ENCODE measurements at regions not wholly inside any gene's neighbourhood (a gene's known extent, or its start where the extent isn't known, plus 50 kb on each side); places are given as distances from the start of the nearest gene placed in this dataset.

DNA sequence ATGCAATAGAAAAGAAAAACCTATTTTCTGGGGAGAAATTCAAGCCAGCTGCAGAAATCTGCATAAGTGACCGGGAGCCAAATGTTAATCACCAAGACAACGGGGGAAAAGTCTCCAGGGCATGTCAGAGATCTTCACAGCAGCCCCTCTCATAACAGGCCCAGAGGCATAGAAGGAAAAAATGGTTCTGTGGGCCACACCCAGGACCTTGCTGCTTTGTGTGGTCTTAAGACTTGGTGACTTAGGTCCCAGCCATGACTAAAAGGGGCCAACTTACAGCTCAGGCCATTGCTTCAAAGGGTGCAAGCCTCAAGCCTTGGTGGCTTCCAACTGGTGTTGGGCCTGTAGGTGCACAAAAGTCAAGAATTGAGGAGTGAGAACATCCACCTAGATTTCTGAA lies 2847.6 kb upstream of the PCDH20 start:
- Histone ChIP-seq H4K20me1 (ENCODE audit: insufficient read depth) (no peaks in the 10 kb centered on the region), H3K36me3 (ENCODE audit: control insufficient read depth in 1 of 2, insufficient read depth in 2 of 2, low read length in 2 of 2) (no peaks in the 10 kb centered on the region), H3K4me2 (ENCODE audit: low read length) (no peak overlapping the region), H3K9me3 (ENCODE audit: control insufficient read depth in 1 of 2, insufficient read depth in 1 of 2, low read depth in 1 of 2, low read length in 2 of 2) (peaks cover 0 to 6% of the 10 kb centered on the region in 2 experiments; a peak in 1 of 4 replicates), H3K9ac (ENCODE audit: low read length) (no peak overlapping the region), H3K79me2 (ENCODE audit: insufficient read depth, low read length) (no peaks in the 10 kb centered on the region), H3K27ac (ENCODE audit: low read depth, low read length) (no peak overlapping the region), H3K9me2 (ENCODE audit: insufficient read depth) (no peaks in the 10 kb centered on the region), H3K4me3 (replicated peaks in 1 of 2; ENCODE audit: low read depth in 1 of 2, low read length in 2 of 2) (no peak overlapping the region), H2AFZ (ENCODE audit: low read depth, low read length, poor library complexity, severe bottlenecking) (no peak overlapping the region), H3K27me3 (ENCODE audit: insufficient read depth, low read length) (no peaks in the 10 kb centered on the region), H3K4me1 (ENCODE audit: control insufficient read depth in 1 of 2, insufficient read depth in 2 of 2, low read length in 2 of 2) (no peaks in the 10 kb centered on the region)
- no TSS peak for BruUV-seq (replicated peaks)
- ChIA-PET CTCF (no interaction called here), POLR2A (no interaction called here), RAD21 (ENCODE audit: low non-redundant PET in 1 of 2, low total read pairs in 2 of 2, uncharacterized antibody in 2 of 2, unreplicated experiment in 2 of 2) (no interaction called here)
- intact Hi-C loops (cut with micrococcal nuclease) = no loop called here
- no peak for TF ChIP-seq ELF1 (IDR thresholded peaks at IDR 0.05; ENCODE audit: borderline replicate concordance, low read depth)
- TF ChIP-seq EZH2 (IDR thresholded peaks at IDR 0.05) = no peak
- TF ChIP-seq, protein P1, sequence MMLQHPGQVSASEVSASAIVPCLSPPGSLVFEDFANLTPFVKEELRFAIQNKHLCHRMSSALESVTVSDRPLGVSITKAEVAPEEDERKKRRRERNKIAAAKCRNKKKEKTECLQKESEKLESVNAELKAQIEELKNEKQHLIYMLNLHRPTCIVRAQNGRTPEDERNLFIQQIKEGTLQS (IDR thresholded peaks at IDR 0.05) = no peak
- no peak for TF ChIP-seq CBX3 (IDR thresholded peaks at IDR 0.05; ENCODE audit: low read depth)
- no peak for TF ChIP-seq SP1 (IDR thresholded peaks at IDR 0.05; ENCODE audit: low read depth)
- no peak for DNase-seq (ENCODE audit: low read depth, low spot score)
- no peak for ATAC-seq

DNA sequence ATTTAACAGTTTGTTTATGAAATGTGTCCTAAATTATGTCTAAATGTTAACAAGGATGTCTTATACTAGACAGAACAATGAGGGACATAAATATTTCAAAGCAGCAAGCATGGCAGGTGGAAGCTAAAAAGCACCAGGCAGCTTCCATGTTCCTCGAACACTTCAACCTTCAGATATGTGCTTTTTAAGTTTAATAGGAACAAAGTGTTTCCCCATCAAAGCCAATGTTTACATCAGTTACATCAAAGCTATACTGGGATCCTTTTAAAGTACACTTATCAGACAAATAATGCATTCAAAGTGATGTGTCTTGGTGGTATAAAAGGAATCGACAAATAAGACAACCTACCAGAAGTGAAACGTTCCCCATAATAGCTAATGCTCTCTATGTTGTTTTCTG lies 2841.1 kb upstream of the PCDH20 start:
- TF ChIP-seq, protein P2, sequence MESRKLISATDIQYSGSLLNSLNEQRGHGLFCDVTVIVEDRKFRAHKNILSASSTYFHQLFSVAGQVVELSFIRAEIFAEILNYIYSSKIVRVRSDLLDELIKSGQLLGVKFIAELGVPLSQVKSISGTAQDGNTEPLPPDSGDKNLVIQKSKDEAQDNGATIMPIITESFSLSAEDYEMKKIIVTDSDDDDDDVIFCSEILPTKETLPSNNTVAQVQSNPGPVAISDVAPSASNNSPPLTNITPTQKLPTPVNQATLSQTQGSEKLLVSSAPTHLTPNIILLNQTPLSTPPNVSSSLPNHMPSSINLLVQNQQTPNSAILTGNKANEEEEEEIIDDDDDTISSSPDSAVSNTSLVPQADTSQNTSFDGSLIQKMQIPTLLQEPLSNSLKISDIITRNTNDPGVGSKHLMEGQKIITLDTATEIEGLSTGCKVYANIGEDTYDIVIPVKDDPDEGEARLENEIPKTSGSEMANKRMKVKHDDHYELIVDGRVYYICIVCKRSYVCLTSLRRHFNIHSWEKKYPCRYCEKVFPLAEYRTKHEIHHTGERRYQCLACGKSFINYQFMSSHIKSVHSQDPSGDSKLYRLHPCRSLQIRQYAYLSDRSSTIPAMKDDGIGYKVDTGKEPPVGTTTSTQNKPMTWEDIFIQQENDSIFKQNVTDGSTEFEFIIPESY (IDR thresholded peaks at IDR 0.05; ENCODE audit: extremely low read depth, insufficient replicate concordance, low read length) = no peak
- no peak for TF ChIP-seq EZH2 (IDR thresholded peaks at IDR 0.05)
- TF ChIP-seq, protein P3, sequence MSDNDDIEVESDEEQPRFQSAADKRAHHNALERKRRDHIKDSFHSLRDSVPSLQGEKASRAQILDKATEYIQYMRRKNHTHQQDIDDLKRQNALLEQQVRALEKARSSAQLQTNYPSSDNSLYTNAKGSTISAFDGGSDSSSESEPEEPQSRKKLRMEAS (IDR thresholded peaks at IDR 0.05) = no peak
- TF ChIP-seq TCF7L2 (IDR thresholded peaks at IDR 0.05; ENCODE audit: borderline replicate concordance, extremely low read depth, insufficient read depth, insufficient read length) = no peak
- TF ChIP-seq RAD21 (IDR thresholded peaks at IDR 0.05; ENCODE audit: low read depth) = no peak
- TF ChIP-seq ELF1 (IDR thresholded peaks at IDR 0.05; ENCODE audit: borderline replicate concordance, low read depth) = no peak
- TF ChIP-seq CEBPB (IDR thresholded peaks at IDR 0.05; ENCODE audit: low read depth) = no peak
- TF ChIP-seq ZNF274 (IDR thresholded peaks at IDR 0.05; ENCODE audit: low read depth, low read length) = no peak
- no peak for TF ChIP-seq CBX3 (IDR thresholded peaks at IDR 0.05; ENCODE audit: low read depth)
- no peak for TF ChIP-seq YY1 (IDR thresholded peaks at IDR 0.05; ENCODE audit: extremely low read depth, insufficient replicate concordance, low read depth, low read length)
- TF ChIP-seq SP1 (IDR thresholded peaks at IDR 0.05; ENCODE audit: low read depth) = no peak
- no peak for TF ChIP-seq ZFX (IDR thresholded peaks at IDR 0.05)
- TF ChIP-seq SIN3A (IDR thresholded peaks at IDR 0.05; ENCODE audit: low read depth) = no peak
- TF ChIP-seq FOSL1 (IDR thresholded peaks at IDR 0.05; ENCODE audit: low read depth) = no peak
- TF ChIP-seq SRF (IDR thresholded peaks at IDR 0.05; ENCODE audit: low read depth) = no peak

More for the DNA sequence above, 2841.1 kb upstream of the PCDH20 start:
- POLR2A ChIA-PET = no interaction called here
- Histone ChIP-seq H3K9ac (ENCODE audit: low read length) (no peak overlapping the region), H3K4me3 (replicated peaks in 1 of 2; ENCODE audit: low read depth in 1 of 2, low read length in 2 of 2) (no peak overlapping the region), H3K9me2 (ENCODE audit: insufficient read depth) (no peaks in the 10 kb centered on the region), H3K79me2 (ENCODE audit: insufficient read depth, low read length) (no peaks in the 10 kb centered on the region), H3K4me1 (ENCODE audit: control insufficient read depth in 1 of 2, insufficient read depth in 2 of 2, low read length in 2 of 2) (no peaks in the 10 kb centered on the region), H3K27me3 (ENCODE audit: insufficient read depth, low read length) (no peaks in the 10 kb centered on the region), H4K20me1 (ENCODE audit: insufficient read depth) (no peaks in the 10 kb centered on the region), H3K27ac (ENCODE audit: low read depth, low read length) (no peak overlapping the region), H2AFZ (ENCODE audit: low read depth, low read length, poor library complexity, severe bottlenecking) (no peak overlapping the region), H3K36me3 (ENCODE audit: control insufficient read depth in 1 of 2, insufficient read depth in 2 of 2, low read length in 2 of 2) (no peaks in the 10 kb centered on the region), H3K4me2 (ENCODE audit: low read length) (no peak overlapping the region), H3K9me3 (ENCODE audit: control insufficient read depth in 1 of 2, insufficient read depth in 1 of 2, low read depth in 1 of 2, low read length in 2 of 2) (no peaks in the 10 kb centered on the region; a peak in 1 of 4 replicates)
- intact Hi-C loops (cut with micrococcal nuclease) = no loop called here
- ATAC-seq (no peak), DNase-seq (ENCODE audit: low read depth, low spot score) (no peak)
- RAD21 ChIA-PET (ENCODE audit: low non-redundant PET in 1 of 2, low total read pairs in 2 of 2, uncharacterized antibody in 2 of 2, unreplicated experiment in 2 of 2) = no interaction called here
- BruUV-seq (replicated peaks) = no TSS peak
- CTCF ChIA-PET = no interaction called here

Measured in HCT116 (cell line).